SH-SY5Y (cell line): ENCODE measurements at regions not wholly inside any gene's neighbourhood (a gene's known extent, or its start where the extent isn't known, plus 50 kb on each side); places are given as distances from the start of the nearest gene placed in this dataset.

Experiments used
- GATA2 ChIP-seq: IDR thresholded peaks from 2 replicates; pipeline ENCODE4 v1.6.1; 2011; ENCODE audit warnings: mild to moderate bottlenecking, low read depth, low read length
- GATA3 ChIP-seq: IDR thresholded peaks from 2 replicates; pipeline ENCODE4 v1.6.1; 2011; ENCODE audit warnings: low read depth, mild to moderate bottlenecking, low read length, moderate library complexity

DNA sequence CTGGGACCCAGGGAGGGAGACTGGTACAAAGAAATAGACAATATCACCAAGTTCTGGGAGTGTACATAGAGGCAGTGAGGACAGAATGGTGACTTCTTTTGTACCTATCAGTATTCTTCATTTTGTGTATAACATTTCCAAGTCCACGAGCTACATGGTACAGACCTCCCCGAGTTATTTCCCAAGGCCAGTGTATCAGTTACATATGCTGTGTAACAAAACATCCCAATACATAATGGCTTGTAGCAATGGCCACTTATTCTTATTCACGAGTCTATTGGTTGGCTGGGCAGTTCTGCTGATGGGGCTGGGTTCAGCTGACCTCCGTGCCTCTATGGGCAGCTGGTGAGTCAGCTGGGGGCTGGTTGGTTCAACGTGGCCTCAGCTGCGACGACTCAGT is 98.7 kb upstream of the RFLNA start:
- TF ChIP-seq GATA3 (no peak), GATA2 (no peak)

DNA sequence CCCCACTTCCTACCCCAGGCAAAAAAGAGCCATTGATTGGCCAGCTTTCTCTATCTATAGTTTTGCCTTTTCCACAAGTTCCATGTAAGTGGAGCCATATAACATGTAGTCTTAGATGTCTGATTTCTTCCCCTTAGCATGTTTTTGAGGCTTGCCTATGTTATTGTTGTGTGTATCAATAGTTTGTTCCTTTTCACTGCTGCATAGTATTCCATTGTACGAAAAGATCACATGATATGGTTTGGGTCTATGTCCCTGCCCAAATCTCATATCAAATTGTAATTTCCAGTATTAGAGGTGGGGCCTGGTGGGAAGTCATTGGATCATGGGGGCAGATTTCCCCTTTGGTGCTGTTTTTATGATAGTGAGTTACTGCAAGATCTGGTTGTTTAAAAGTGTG is 93.6 kb upstream of the RFLNA start:
- TF ChIP-seq GATA3 (no peak), GATA2 (no peak)

DNA sequence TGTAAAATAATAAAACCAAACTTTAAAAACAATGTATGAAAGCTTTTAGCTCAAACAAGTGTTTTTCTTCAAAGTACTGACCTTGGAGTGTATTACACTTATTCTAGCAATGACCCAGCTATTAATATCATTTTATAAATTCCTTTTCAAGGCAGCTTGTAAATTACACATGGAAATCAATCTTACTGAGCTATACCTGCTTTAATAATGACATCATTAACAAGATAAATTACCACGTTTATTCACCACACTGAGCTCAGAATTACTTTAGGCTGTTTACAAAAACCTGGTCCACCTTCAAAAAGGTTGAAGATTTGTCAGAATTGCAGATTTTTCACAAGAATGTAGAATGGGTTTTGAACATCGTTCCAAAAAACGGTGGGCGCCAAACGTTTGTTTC is 91.7 kb upstream of the RFLNA start:
- TF ChIP-seq GATA2 (no peak), GATA3 (no peak)

DNA sequence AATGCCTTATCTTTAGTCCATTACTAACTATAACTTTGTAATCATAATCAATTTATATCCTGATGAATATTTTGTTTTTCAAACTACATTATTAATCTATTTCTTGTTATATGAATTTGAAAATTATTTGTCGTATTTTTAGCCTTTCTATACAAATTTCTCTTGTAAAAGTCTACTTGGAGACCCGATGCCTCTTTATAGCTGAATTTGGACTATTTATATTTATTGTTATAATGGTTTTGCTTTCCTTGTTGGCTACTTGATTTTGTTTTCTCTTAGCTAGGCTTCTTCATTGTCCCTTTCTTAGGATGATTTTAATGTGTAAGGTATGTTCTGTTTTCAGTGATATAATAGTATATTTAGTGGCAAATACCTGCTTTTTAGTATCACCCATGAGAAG is 89.5 kb upstream of the RFLNA start:
- TF ChIP-seq GATA3, result no peak

DNA sequence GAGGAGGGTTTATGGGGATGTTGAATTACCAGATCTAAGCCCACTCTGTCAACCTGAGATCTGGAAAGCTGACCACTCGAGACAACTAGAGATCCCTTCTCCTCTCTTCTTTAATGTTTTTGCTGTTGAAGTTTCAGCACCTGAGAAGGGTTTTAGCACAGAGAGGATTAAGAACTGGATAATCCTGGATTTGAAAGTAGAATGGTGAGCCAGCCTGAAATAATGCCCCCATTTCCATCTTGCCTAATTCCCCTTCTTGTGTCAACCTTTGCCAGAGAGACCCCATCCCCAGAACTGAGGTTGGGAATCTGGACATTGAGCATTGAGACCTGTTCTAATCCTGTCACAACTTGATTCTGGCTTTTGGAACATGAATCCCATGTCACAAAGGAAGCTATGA is 87.8 kb upstream of the RFLNA start:
- no peak for TF ChIP-seq GATA3
- no peak for TF ChIP-seq GATA2

DNA sequence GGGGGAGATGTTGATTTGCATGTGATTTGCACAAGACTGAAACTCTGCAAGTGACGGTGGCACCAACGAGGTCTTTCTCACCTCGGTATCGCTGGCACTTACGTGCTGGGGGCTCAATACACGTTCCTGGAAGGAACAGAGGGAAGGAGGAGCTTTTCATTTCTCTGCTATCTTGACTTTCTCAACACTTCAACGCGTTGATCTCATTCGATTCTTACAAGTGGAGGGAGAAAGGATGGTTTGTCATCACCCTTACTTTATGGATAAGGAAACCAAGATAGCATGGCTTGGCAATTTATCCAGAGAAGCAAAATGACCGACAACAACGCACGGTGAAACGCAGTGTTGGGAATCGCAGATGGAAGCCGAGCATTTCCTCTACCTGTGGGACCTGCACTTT is 87.3 kb upstream of the RFLNA start:
- no peak for TF ChIP-seq GATA2

DNA sequence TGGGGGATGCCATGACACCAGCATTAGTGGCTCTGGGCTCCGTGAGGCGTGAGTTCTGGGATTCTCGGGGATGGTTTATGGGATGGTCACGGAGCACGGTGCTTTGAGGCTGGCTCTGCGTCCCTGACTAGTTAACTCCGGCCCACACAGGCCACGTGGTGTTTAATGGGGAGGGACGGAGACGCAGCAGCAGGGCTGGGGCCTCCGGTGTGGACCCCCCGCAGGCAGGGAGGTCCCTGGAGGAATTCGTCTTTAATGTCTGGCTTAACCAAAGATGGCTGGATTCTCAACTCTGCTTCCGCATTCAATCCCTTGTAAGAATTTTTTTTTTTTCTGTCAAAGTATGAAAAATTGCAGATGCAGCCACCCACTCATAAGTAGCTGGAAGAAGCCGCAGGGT is 86.4 kb upstream of the RFLNA start:
- TF ChIP-seq GATA3, result no peak
- no peak for TF ChIP-seq GATA2

DNA sequence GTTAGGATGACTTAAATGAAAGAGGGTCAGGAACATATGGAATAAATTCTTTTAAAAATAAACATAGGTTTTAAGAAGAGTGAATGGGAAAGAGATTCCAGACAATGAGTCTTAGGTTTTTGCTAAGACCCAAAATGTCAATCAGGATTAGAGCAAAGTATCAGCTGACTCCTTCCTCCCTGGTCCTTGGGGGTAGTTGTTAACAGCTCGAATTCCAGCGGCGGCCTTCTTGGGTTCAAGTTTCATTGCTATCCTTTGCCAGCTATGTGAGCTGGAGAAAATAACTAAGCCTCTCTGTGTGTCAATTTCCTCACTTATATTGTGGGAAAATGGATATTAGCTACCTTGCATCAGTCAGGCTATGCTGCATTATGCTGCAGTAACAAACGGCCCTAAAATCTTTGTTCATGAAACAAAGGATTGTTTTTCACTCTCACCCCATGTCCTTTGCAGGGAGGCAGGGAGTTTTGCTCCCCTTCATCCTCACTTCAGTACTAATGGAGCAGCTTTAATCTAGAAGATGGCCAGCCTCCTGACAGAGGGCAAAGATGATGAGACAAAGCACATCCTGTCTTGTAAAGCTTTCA is 83.8 kb upstream of the RFLNA start:
- no peak for TF ChIP-seq GATA3
- no peak for TF ChIP-seq GATA2

DNA sequence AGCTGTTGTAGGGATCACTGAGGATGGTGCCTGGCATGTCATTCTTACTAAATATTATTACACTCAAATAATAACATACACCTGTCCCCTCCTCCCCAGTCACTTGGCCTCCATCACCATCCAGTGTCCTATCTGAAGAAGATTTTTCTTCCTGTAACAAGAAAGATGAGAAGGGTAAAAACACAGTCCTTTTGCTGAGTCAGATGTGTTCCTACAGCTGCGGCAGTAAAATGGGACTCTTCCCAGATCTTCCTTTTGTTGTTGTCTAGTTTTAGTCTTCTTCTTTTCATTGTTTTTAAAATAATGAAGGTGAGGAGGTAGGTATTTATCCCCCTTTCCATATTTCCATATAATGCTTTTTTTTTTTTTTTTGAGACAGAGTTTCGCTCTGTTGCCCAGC is 83.1 kb upstream of the RFLNA start:
- TF ChIP-seq GATA2, result no peak
- no peak for TF ChIP-seq GATA3

DNA sequence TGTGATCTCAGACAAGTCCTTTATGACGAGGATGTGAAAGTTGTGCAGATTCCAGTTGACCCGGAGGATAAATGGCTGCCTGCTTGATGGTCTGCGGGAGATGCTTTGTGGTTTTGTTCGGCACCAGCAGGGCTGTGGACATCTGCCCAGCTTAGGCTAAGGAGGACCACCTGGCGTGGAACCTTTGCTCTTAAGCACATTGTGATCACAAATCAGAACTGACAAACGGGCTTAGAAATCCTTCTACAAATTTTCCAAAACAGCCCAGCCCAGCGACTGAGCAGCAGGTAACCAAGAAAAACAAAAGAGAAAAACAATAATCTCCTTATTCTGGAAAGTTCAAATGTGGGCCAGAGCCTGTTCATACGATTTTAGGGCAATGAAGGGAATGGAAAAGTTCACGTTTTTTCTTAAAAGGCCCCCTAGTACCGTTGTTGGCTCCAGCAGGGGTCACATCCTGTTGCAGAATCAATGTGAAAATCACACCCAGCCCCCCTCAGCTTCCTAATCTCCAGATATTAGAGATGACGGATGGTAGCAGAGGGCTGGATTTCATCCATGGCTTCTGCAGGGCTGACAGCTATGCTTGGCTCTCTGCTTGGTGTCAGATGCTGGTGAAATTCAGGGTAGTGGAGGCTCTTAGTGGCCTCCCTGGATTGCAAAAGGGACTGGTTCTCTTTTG is 81.1 kb upstream of the RFLNA start:
- no peak for TF ChIP-seq GATA3
- TF ChIP-seq GATA2, result no peak

DNA sequence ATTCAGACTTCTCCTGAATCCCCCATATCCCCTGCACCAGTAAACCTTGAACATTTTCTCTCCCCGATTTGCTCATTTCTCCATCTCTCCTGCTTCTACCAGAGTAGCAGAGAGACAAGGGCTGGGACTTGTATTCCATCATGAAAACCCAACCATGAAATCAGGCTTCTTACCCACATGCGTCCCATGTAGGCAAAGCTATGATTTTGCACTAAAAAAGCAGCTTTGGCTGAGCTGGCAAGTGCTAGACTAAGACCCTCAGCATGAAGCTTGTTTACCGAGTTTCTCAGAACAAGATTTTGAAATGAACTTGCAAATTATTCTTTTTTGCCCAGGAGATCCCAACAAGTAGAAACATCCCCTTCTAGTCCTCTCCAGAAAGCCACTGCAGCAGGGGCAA is 80.3 kb upstream of the RFLNA start:
- TF ChIP-seq GATA2, result no peak
- no peak for TF ChIP-seq GATA3

DNA sequence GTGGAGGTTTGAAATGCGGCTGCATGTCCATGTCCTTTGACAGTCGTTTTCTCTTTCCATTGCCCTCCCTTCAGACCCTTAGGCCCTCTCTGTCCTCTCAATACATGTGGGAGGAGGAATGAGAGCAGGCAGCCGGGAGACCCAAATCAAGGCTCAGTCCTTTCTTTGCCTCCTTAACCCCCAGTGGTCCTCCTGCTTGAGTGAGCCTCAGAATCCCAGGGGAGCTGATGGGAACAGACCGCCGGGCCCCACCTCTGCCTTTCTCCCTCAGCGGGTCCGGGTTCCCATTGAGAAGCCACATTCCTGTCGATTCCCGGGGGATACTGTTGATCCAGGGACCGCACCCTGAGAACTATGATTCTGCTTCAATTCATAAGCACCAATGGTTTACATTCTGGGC is 77.9 kb upstream of the RFLNA start:
- TF ChIP-seq GATA2 (no peak), GATA3 (no peak)

DNA sequence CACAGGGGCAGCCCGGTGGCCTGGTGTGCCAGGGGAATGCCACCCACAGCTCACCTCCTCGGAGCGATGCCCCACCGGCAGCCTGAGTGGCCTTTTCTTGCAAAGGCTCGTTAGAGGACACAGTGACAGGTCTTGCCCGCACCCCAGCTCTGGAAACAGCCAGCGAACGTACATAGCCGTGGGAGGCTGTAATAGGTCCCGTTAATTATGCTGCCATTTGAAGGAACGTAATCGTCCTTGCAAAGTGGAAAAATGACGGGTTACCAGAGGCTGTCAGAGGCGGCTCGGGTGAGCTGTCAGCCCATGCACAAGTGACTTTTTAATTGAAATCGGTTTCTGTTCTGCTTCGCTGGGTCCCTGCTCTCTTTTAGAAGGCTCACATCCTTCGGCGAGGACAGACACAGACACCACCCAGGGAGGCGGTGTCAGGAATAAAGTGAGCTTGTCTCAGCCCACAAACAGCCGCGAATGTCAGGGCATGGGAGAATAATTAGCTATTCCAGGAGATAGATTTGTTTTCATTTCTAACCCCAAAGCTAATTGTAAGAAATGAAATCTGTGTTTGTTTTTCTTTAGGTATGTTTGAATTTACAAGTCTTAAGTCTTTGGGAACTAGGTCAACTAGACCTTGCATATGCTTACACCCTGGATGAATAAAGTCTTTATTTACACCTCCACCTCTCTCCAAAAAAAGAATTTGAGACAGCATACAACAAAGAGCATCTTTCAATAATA is 77.2 kb upstream of the RFLNA start:
- TF ChIP-seq GATA3 (no peak), GATA2 (no peak)

DNA sequence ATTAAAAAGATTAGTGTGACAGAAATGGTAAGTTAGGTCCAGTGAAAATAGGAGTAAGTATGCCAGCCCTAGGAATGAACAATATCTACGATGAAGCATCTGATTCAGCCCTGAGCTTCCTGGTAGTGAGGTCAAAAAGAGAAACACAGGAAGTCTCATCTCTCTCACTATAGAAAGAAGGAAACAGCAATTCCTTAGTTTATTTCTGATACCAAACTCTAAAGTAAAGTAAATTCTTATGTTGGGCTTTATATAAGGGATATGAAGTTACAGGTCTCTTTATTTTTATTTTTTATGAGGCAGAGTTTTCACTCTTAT is 76.7 kb upstream of the RFLNA start:
- no peak for TF ChIP-seq GATA3
- no peak for TF ChIP-seq GATA2

DNA sequence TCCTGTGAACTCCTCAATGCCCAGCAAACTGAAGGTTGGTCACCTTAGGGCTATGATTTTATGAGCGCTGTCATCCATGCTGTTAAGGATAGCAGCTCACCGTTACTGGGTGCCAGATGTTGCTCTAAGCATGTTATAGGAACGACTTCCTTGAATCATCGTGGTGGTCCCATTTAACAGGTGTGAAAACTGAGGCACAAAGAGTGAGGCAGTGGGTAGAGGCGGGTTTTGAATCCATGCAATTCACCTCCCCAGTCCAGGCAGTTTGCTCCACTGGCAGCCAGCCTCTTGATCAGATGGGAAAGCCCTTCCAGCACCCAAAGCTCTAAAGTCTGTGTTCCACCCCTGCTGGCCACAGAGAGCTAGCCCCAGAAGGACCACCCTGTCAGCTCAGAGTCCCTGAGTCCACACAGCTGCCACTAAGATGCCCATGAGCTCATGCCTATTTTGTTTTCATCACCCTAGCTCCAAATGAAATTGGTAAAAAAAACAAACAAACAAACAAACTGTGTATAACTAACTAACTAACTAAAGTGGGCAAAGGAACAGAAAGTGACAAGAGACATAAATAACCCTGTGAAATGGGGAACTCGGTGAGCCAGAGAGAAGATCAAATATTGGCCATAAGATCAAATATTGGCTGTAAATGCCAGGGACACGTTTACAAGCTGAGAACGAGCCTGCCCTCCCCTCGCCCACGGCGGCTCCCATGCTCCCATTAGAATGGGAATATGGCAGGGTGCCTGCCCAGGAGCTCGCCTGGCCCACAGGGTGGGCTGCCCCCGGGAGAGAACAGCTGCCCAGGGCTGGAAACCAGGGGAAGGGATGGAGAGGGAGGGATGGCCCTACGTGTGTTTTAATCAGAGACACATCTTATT is 72.3 kb upstream of the RFLNA start:
- TF ChIP-seq GATA2 (no peak), GATA3 (no peak)
